Endodermal cell (in vitro differentiated cells): ENCODE measurements at regions not wholly inside any gene's neighbourhood (a gene's known extent, or its start where the extent isn't known, plus 50 kb on each side); places are given as distances from the start of the nearest gene placed in this dataset.

ENCODE experiments used
- DNase-seq: peaks from one replicate; pipeline ENCODE4 v3.0.0-alpha.2; 2017
- H3K27ac ChIP-seq: 2 replicates; pipeline ENCODE4 v1.5.1; 2013; ENCODE audit warnings: mild to moderate bottlenecking, low read depth, low read length, moderate library complexity
- H3K27me3 ChIP-seq: 2 replicates; pipeline ENCODE4 v1.6.1; 2013; ENCODE audit warnings: mild to moderate bottlenecking, low read length, moderate library complexity; ENCODE audit not compliant: insufficient read depth, control insufficient read depth, poor library complexity, severe bottlenecking
- H3K36me3 ChIP-seq: 2 replicates; pipeline ENCODE4 v1.7.0; 2013; ENCODE audit warnings: mild to moderate bottlenecking, low read length, moderate library complexity; ENCODE audit not compliant: control insufficient read depth, insufficient read depth
- H3K4me1 ChIP-seq: one replicate; pipeline ENCODE4 v1.7.0; 2013; ENCODE audit warnings: low read length; ENCODE audit not compliant: control insufficient read depth, insufficient read depth
- H3K4me3 ChIP-seq: 2 replicates; pipeline ENCODE4 v1.5.1; 2013; ENCODE audit warnings: mild to moderate bottlenecking, low read length, moderate library complexity
- H3K9ac ChIP-seq: 2 replicates; pipeline ENCODE4 v1.6.1; 2013; ENCODE audit warnings: mild to moderate bottlenecking, low read length, moderate library complexity; ENCODE audit not compliant: poor library complexity, severe bottlenecking; ENCODE audit errors: extremely low read depth
- H3K9me3 ChIP-seq: 2 replicates; pipeline ENCODE4 v1.6.1; 2013; ENCODE audit warnings: mild to moderate bottlenecking, low read length, moderate library complexity; ENCODE audit not compliant: control insufficient read depth
- H3K27ac Mint-ChIP-seq: 2 replicates; pipeline ENCODE4 v1.8.0; 2020; ENCODE audit warnings: mixed read lengths
- H3K27me3 Mint-ChIP-seq: 2 replicates; pipeline ENCODE4 v1.8.0; 2021; ENCODE audit warnings: mild to moderate bottlenecking, mixed read lengths; ENCODE audit not compliant: insufficient read depth
- H3K36me3 Mint-ChIP-seq: 2 replicates; pipeline ENCODE4 v1.8.0; 2020; ENCODE audit warnings: low read depth, mixed read lengths
- H3K4me1 Mint-ChIP-seq: 2 replicates; pipeline ENCODE4 v1.8.0; 2020; ENCODE audit warnings: mixed read lengths
- H3K4me3 Mint-ChIP-seq: 2 replicates; pipeline ENCODE4 v1.8.0; 2020; ENCODE audit warnings: mild to moderate bottlenecking, moderate library complexity, mixed read lengths
- H3K9me3 Mint-ChIP-seq: 2 replicates; pipeline ENCODE4 v1.8.0; 2020; ENCODE audit warnings: mild to moderate bottlenecking, mixed read lengths
- WGBS, 2 experiments: methylation state at CpG; one replicate each; pipeline versions ENCODE4 v1.1.5 to v1.1.7; 2013; ENCODE audit warnings: missing lambda C conversion rate in 2 of 2, mixed read lengths in 1 of 2; ENCODE audit not compliant: insufficient coverage in 1 of 2, insufficient read length in 1 of 2; 5-methylcytosine and 5-hydroxymethylcytosine counted together
- TF ChIP-seq, protein P1 (sequence below): fragments of 200-600 bp; sonication (generic); conservative IDR thresholded peaks from 2 replicates; pipeline ENCODE4 v1.5.0; 2021; ENCODE audit warnings: antibody characterized with exemption, mild to moderate bottlenecking

DNA sequence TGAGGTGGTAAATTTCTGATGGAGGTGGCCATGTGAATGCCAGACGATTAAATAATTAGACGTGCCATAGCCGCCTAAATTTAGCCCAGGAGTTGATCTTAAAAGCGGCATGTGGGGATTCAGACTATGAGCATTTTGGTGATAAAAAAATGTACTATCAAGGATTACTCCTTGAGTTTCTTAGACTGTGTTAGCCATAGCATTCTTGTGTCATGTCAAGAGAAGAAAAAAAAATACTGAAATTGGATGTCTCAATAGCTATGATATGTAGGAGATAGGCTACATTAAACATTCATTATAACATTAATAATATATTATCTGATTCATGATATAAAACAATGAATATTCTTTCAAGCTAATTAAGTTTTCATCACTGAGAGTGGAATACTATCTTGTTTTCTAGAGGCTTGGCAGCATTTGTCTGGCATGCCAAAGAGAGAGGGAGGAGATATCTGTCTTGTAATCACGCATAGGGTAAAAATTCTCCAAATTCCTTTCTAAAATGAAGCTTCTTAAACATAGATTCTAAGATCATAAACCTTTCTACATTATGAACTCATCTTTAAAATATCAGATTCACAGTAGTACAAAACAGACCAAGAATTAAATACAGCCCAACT is 727.0 kb downstream of the C12orf50 start:
- 93 to 97% methylated on average over 3 to 5 of the region's 5 CpGs for WGBS, 2 experiments
- Histone ChIP-seq H3K27me3 (no peaks in the 10 kb centered on the region), H3K9me3 (no peaks in the 10 kb centered on the region), H3K4me3 (no peak overlapping the region), H3K36me3 (no peaks in the 10 kb centered on the region), H3K9ac (no peak overlapping the region), H3K27ac (no peak overlapping the region), H3K4me1 (no peaks in the 10 kb centered on the region)
- peaks cover 3% of the 10 kb centered on the region for H3K4me1 Mint-ChIP-seq
- H3K36me3 Mint-ChIP-seq = no peaks in the 10 kb centered on the region
- DNase-seq = no peak
- no peak overlapping the region for H3K27ac Mint-ChIP-seq
- no peaks in the 10 kb centered on the region for H3K27me3 Mint-ChIP-seq
- H3K4me3 Mint-ChIP-seq = no peak overlapping the region
- no peaks in the 10 kb centered on the region for H3K9me3 Mint-ChIP-seq
- TF ChIP-seq, protein P1, sequence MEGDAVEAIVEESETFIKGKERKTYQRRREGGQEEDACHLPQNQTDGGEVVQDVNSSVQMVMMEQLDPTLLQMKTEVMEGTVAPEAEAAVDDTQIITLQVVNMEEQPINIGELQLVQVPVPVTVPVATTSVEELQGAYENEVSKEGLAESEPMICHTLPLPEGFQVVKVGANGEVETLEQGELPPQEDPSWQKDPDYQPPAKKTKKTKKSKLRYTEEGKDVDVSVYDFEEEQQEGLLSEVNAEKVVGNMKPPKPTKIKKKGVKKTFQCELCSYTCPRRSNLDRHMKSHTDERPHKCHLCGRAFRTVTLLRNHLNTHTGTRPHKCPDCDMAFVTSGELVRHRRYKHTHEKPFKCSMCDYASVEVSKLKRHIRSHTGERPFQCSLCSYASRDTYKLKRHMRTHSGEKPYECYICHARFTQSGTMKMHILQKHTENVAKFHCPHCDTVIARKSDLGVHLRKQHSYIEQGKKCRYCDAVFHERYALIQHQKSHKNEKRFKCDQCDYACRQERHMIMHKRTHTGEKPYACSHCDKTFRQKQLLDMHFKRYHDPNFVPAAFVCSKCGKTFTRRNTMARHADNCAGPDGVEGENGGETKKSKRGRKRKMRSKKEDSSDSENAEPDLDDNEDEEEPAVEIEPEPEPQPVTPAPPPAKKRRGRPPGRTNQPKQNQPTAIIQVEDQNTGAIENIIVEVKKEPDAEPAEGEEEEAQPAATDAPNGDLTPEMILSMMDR = no peak

DNA sequence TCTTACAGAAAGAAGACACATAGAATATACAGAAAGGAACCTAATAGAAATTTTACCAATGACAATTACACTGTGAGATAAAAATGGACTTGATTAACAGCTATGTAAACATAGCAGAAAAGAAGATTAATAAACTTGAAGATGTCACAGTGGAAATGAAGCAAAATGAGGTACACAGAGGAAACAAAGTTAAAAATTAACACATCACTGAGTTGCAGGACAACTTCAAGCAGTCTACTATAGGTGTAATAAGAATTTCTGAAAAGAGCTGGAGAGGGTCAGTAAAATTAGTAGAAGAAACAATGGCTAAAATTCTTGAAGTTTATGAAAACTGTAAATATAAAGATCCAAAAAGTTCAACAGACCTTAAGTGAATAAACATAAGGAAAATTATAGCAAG is 738.7 kb downstream of the C12orf50 start:
- Mint-ChIP-seq H3K4me1 (no peaks in the 10 kb centered on the region), H3K9me3 (peaks cover 20% of the 10 kb centered on the region), H3K27me3 (no peaks in the 10 kb centered on the region), H3K4me3 (no peak overlapping the region), H3K36me3 (no peaks in the 10 kb centered on the region), H3K27ac (no peak overlapping the region)
- peaks cover 12% of the 10 kb centered on the region for H3K9me3 ChIP-seq
- H3K9ac ChIP-seq = no peak overlapping the region
- no peaks in the 10 kb centered on the region for H3K36me3 ChIP-seq
- H3K27me3 ChIP-seq = no peaks in the 10 kb centered on the region
- TF ChIP-seq, protein P1 = no peak
- DNase-seq = no peak
- H3K4me1 ChIP-seq = no peaks in the 10 kb centered on the region
- no peak overlapping the region for H3K27ac ChIP-seq
- no peak overlapping the region for H3K4me3 ChIP-seq

DNA sequence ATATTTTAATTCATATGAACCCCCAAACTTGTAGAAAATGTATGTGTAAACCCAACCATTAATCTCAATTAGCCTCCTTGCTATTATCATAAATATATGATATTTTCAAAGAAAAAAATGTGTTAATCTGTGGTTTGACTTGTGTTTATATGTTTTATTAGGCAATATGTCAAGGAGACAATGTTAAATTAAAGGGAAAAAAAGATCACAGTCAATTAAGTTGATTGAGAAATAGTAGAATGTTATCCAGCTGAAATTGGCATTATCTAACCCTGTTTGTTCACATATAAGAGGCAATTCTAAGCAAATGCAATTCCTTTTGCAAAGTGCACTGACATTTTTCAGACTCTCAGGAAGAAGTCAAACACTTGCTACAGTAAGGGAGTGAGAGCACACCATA is 745.3 kb downstream of the C12orf50 start:
- Mint-ChIP-seq H3K27me3 (no peaks in the 10 kb centered on the region), H3K4me3 (no peak overlapping the region), H3K9me3 (peaks cover 20% of the 10 kb centered on the region), H3K36me3 (peaks cover 2% of the 10 kb centered on the region), H3K4me1 (no peaks in the 10 kb centered on the region), H3K27ac (no peak overlapping the region)
- Histone ChIP-seq H3K27ac (no peak overlapping the region), H3K4me1 (no peaks in the 10 kb centered on the region), H3K36me3 (no peaks in the 10 kb centered on the region), H3K4me3 (no peak overlapping the region), H3K27me3 (no peaks in the 10 kb centered on the region), H3K9me3 (peaks cover 23% of the 10 kb centered on the region), H3K9ac (no peak overlapping the region)
- TF ChIP-seq, protein P1 = no peak
- no peak for DNase-seq
